ENCODE measurements at regions not wholly inside any gene's neighbourhood (a gene's known extent, or its start where the extent isn't known, plus 50 kb on each side); places are given as distances from the start of the nearest gene placed in this dataset.

- DNase-seq (ENCODE audit: low read depth): no peak
- H3K4me3 ChIP-seq (ENCODE audit: low read depth, low read length): no peak overlapping the region
- TF ChIP-seq CTCF (IDR thresholded peaks at IDR 0.05; ENCODE audit: insufficient read depth, low read length): no peak
Measured at GRCh38 chr16:17657045-17657444, 186.3 kb upstream of the XYLT1 start.

- H3K4me3 ChIP-seq (ENCODE audit: low read depth, low read length): no peak overlapping the region
- no peak for TF ChIP-seq CTCF (IDR thresholded peaks at IDR 0.05; ENCODE audit: insufficient read depth, low read length)
- DNase-seq (ENCODE audit: low read depth): no peak
Measured at GRCh38 chr16:17654571-17654970, 183.8 kb upstream of the XYLT1 start.

GRCh38 chr16:17654142-17654541 lies 183.4 kb upstream of the XYLT1 start:
- no peak for TF ChIP-seq CTCF (IDR thresholded peaks at IDR 0.05; ENCODE audit: insufficient read depth, low read length)
- no peak for DNase-seq (ENCODE audit: low read depth)
- no peak overlapping the region for H3K4me3 ChIP-seq (ENCODE audit: low read depth, low read length)

- no peak for DNase-seq (ENCODE audit: low read depth)
- TF ChIP-seq CTCF (IDR thresholded peaks at IDR 0.05; ENCODE audit: insufficient read depth, low read length): no peak
- no peak overlapping the region for H3K4me3 ChIP-seq (ENCODE audit: low read depth, low read length)
Measured at GRCh38 chr16:17647879-17648872, 177.4 kb upstream of the XYLT1 start.

GRCh38 chr16:17643935-17644334 lies 173.2 kb upstream of the XYLT1 start:
- no peak for TF ChIP-seq CTCF (IDR thresholded peaks at IDR 0.05; ENCODE audit: insufficient read depth, low read length)
- H3K4me3 ChIP-seq (ENCODE audit: low read depth, low read length): no peak overlapping the region
- DNase-seq (ENCODE audit: low read depth): no peak

- H3K4me3 ChIP-seq (ENCODE audit: low read depth, low read length): no peak overlapping the region
- no peak for DNase-seq (ENCODE audit: low read depth)
- no peak for TF ChIP-seq CTCF (IDR thresholded peaks at IDR 0.05; ENCODE audit: insufficient read depth, low read length)
Measured at GRCh38 chr16:17641990-17642389, 171.2 kb upstream of the XYLT1 start.
